ENCODE measurements at regions not wholly inside any gene's neighbourhood (a gene's known extent, or its start where the extent isn't known, plus 50 kb on each side); places are given as distances from the start of the nearest gene placed in this dataset.

GRCh38 chr2:195606179-195606578 lies 50.8 kb upstream of the SLC39A10 start:
- Histone ChIP-seq H3K4me3 (ENCODE audit: low read depth in 1 of 2, low read length in 2 of 2) (no peak overlapping the region), H3K9me3 (ENCODE audit: control insufficient read depth in 1 of 2, low read length in 2 of 2) (no peaks in the 10 kb centered on the region), H3K36me3 (ENCODE audit: control insufficient read depth in 1 of 2, insufficient read depth in 2 of 2, low read length in 2 of 2) (no peaks in the 10 kb centered on the region), H3K27ac (ENCODE audit: low read depth, low read length) (no peak overlapping the region), H3K9ac (ENCODE audit: low read depth in 1 of 2, low read length in 2 of 2) (no peak overlapping the region), H3K4me1 (ENCODE audit: control insufficient read depth in 1 of 2, insufficient read depth in 2 of 2, low read length in 2 of 2) (no peaks in the 10 kb centered on the region), H3K27me3 (ENCODE audit: control insufficient read depth in 1 of 2, insufficient read depth in 2 of 2, low read length in 2 of 2) (no peaks in the 10 kb centered on the region)

- Histone ChIP-seq H3K4me1 (ENCODE audit: control insufficient read depth in 1 of 2, insufficient read depth in 2 of 2, low read length in 2 of 2) (no peaks in the 10 kb centered on the region), H3K36me3 (ENCODE audit: control insufficient read depth in 1 of 2, insufficient read depth in 2 of 2, low read length in 2 of 2) (no peaks in the 10 kb centered on the region), H3K9me3 (ENCODE audit: control insufficient read depth in 1 of 2, low read length in 2 of 2) (no peaks in the 10 kb centered on the region), H3K27me3 (ENCODE audit: control insufficient read depth in 1 of 2, insufficient read depth in 2 of 2, low read length in 2 of 2) (no peaks in the 10 kb centered on the region), H3K9ac (ENCODE audit: low read depth in 1 of 2, low read length in 2 of 2) (no peak overlapping the region), H3K27ac (ENCODE audit: low read depth, low read length) (no peak overlapping the region), H3K4me3 (ENCODE audit: low read depth in 1 of 2, low read length in 2 of 2) (no peak overlapping the region)
Measured at GRCh38 chr2:195604706-195605105, 52.3 kb upstream of the SLC39A10 start.

GRCh38 chr2:195603998-195604397 lies 53.0 kb upstream of the SLC39A10 start:
- H3K27ac ChIP-seq (ENCODE audit: low read depth, low read length): no peak overlapping the region
- no peaks in the 10 kb centered on the region for H3K27me3 ChIP-seq (ENCODE audit: control insufficient read depth in 1 of 2, insufficient read depth in 2 of 2, low read length in 2 of 2)
- no peaks in the 10 kb centered on the region for H3K4me1 ChIP-seq (ENCODE audit: control insufficient read depth in 1 of 2, insufficient read depth in 2 of 2, low read length in 2 of 2)
- H3K4me3 ChIP-seq (ENCODE audit: low read depth in 1 of 2, low read length in 2 of 2): no peak overlapping the region
- H3K9ac ChIP-seq (ENCODE audit: low read depth in 1 of 2, low read length in 2 of 2): no peak overlapping the region
- H3K9me3 ChIP-seq (ENCODE audit: control insufficient read depth in 1 of 2, low read length in 2 of 2): no peaks in the 10 kb centered on the region
- H3K36me3 ChIP-seq (ENCODE audit: control insufficient read depth in 1 of 2, insufficient read depth in 2 of 2, low read length in 2 of 2): no peaks in the 10 kb centered on the region

DNA sequence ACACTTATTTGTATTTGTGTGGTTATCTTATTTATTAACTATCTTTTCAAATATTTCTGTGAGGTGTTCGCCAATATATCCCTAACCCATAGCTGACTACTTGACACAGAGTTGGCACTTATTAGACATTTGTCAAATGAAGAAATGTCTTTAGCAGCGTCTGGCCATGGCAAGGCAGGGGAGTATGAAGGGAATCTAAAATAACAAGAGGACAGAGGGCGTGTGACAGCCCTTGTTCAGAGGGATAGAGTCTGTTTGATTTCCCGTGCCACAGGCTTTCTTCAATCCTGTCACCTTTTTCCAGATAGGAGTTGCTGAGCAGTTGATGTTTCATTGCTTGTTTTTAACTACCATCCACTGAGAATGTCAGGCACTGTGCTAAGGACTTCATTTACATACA lies 53.6 kb upstream of the SLC39A10 start:
- Histone ChIP-seq H3K27ac (ENCODE audit: low read depth, low read length) (no peak overlapping the region), H3K4me1 (ENCODE audit: control insufficient read depth in 1 of 2, insufficient read depth in 2 of 2, low read length in 2 of 2) (no peaks in the 10 kb centered on the region), H3K9ac (ENCODE audit: low read depth in 1 of 2, low read length in 2 of 2) (no peak overlapping the region), H3K4me3 (ENCODE audit: low read depth in 1 of 2, low read length in 2 of 2) (no peak overlapping the region), H3K27me3 (ENCODE audit: control insufficient read depth in 1 of 2, insufficient read depth in 2 of 2, low read length in 2 of 2) (no peaks in the 10 kb centered on the region), H3K9me3 (ENCODE audit: control insufficient read depth in 1 of 2, low read length in 2 of 2) (no peaks in the 10 kb centered on the region), H3K36me3 (ENCODE audit: control insufficient read depth in 1 of 2, insufficient read depth in 2 of 2, low read length in 2 of 2) (no peaks in the 10 kb centered on the region)

DNA sequence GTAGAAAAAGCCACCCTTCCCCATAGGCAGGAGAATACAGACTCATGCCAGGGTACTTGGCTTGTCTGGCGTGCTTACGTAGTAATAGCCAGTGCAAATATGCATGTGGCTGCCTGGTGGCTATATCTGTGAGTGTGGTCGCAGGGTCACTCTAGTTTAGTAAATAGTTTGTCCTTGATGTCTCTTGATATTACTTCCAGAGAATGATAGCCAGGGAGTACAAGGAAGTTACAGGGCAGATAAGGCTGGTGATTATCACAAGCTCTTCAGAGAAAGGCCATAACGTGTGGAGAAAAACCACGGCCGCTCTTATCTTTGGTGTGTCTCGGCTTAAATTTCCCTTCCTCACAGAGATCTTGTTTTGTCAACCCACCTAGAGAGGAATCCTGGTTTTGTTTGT lies 54.3 kb upstream of the SLC39A10 start:
- H3K9ac ChIP-seq (ENCODE audit: low read depth in 1 of 2, low read length in 2 of 2): no peak overlapping the region
- H3K9me3 ChIP-seq (ENCODE audit: control insufficient read depth in 1 of 2, low read length in 2 of 2): no peaks in the 10 kb centered on the region
- H3K4me1 ChIP-seq (ENCODE audit: control insufficient read depth in 1 of 2, insufficient read depth in 2 of 2, low read length in 2 of 2): no peaks in the 10 kb centered on the region
- H3K27me3 ChIP-seq (ENCODE audit: control insufficient read depth in 1 of 2, insufficient read depth in 2 of 2, low read length in 2 of 2): no peaks in the 10 kb centered on the region
- no peak overlapping the region for H3K4me3 ChIP-seq (ENCODE audit: low read depth in 1 of 2, low read length in 2 of 2)
- H3K36me3 ChIP-seq (ENCODE audit: control insufficient read depth in 1 of 2, insufficient read depth in 2 of 2, low read length in 2 of 2): no peaks in the 10 kb centered on the region
- H3K27ac ChIP-seq (ENCODE audit: low read depth, low read length): no peak overlapping the region

DNA sequence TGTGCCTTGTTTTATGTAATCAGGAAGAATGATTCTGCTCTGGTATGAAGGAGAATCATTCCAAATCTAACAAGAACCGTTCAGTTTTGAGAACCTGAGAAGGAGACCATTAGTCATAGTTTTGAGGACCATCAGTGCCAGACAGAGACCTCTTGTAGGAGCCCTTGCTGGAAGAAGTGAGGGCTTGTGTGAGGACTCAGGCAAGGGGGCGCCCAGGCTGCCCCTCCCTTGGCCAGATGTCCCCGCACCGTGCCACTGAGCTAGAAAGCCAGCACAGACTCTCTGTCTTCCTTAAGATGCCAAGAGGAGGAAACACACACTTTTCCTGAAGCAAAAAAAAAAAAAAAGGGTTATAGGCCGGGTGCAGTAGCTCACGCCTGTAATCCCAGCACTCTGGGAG lies 55.7 kb upstream of the SLC39A10 start:
- no peak overlapping the region for H3K27ac ChIP-seq (ENCODE audit: low read depth, low read length)
- no peak overlapping the region for H3K9ac ChIP-seq (ENCODE audit: low read depth in 1 of 2, low read length in 2 of 2)
- no peak overlapping the region for H3K4me3 ChIP-seq (ENCODE audit: low read depth in 1 of 2, low read length in 2 of 2)
- H3K9me3 ChIP-seq (ENCODE audit: control insufficient read depth in 1 of 2, low read length in 2 of 2): no peaks in the 10 kb centered on the region
- no peaks in the 10 kb centered on the region for H3K36me3 ChIP-seq (ENCODE audit: control insufficient read depth in 1 of 2, insufficient read depth in 2 of 2, low read length in 2 of 2)
- H3K4me1 ChIP-seq (ENCODE audit: control insufficient read depth in 1 of 2, insufficient read depth in 2 of 2, low read length in 2 of 2): no peaks in the 10 kb centered on the region
- no peaks in the 10 kb centered on the region for H3K27me3 ChIP-seq (ENCODE audit: control insufficient read depth in 1 of 2, insufficient read depth in 2 of 2, low read length in 2 of 2)

GRCh38 chr2:195600778-195601177 lies 56.2 kb upstream of the SLC39A10 start:
- Histone ChIP-seq H3K27me3 (ENCODE audit: control insufficient read depth in 1 of 2, insufficient read depth in 2 of 2, low read length in 2 of 2) (no peaks in the 10 kb centered on the region), H3K9me3 (ENCODE audit: control insufficient read depth in 1 of 2, low read length in 2 of 2) (no peaks in the 10 kb centered on the region), H3K4me3 (ENCODE audit: low read depth in 1 of 2, low read length in 2 of 2) (no peak overlapping the region), H3K9ac (ENCODE audit: low read depth in 1 of 2, low read length in 2 of 2) (no peak overlapping the region), H3K4me1 (ENCODE audit: control insufficient read depth in 1 of 2, insufficient read depth in 2 of 2, low read length in 2 of 2) (no peaks in the 10 kb centered on the region), H3K27ac (ENCODE audit: low read depth, low read length) (no peak overlapping the region), H3K36me3 (ENCODE audit: control insufficient read depth in 1 of 2, insufficient read depth in 2 of 2, low read length in 2 of 2) (no peaks in the 10 kb centered on the region)

DNA sequence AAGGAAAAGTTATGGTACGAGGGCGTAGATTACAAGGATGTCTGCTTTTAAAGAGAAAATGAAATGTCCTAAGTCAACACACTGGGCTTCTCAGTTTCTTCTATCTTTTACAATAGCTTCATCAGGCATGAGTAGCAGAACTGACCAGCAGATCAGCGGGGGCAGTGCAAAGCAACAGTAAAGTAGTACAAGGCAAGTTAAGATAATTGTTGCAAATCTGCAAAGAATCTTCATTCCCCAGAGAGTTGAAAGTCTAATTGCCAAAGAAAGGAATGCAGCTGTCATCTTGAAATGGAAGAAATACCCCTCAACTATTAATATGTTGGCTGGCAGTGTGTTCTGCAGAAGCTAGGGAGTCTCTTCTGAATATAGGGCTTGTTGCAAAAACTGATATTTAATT lies 60.2 kb upstream of the SLC39A10 start:
- Histone ChIP-seq H3K9me3 (ENCODE audit: control insufficient read depth in 1 of 2, low read length in 2 of 2) (no peaks in the 10 kb centered on the region), H3K36me3 (ENCODE audit: control insufficient read depth in 1 of 2, insufficient read depth in 2 of 2, low read length in 2 of 2) (no peaks in the 10 kb centered on the region), H3K27ac (ENCODE audit: low read depth, low read length) (no peak overlapping the region), H3K4me1 (ENCODE audit: control insufficient read depth in 1 of 2, insufficient read depth in 2 of 2, low read length in 2 of 2) (peaks cover 0 to 16% of the 10 kb centered on the region in 2 donors), H3K27me3 (ENCODE audit: control insufficient read depth in 1 of 2, insufficient read depth in 2 of 2, low read length in 2 of 2) (no peaks in the 10 kb centered on the region), H3K9ac (ENCODE audit: low read depth in 1 of 2, low read length in 2 of 2) (no peak overlapping the region), H3K4me3 (ENCODE audit: low read depth in 1 of 2, low read length in 2 of 2) (no peak overlapping the region)

GRCh38 chr2:195595825-195596224 lies 61.2 kb upstream of the SLC39A10 start:
- Histone ChIP-seq H3K27me3 (ENCODE audit: control insufficient read depth in 1 of 2, insufficient read depth in 2 of 2, low read length in 2 of 2) (no peaks in the 10 kb centered on the region), H3K4me1 (ENCODE audit: control insufficient read depth in 1 of 2, insufficient read depth in 2 of 2, low read length in 2 of 2) (peaks cover 0 to 19% of the 10 kb centered on the region in 2 donors), H3K27ac (ENCODE audit: low read depth, low read length) (no peak overlapping the region), H3K4me3 (ENCODE audit: low read depth in 1 of 2, low read length in 2 of 2) (no peak overlapping the region), H3K36me3 (ENCODE audit: control insufficient read depth in 1 of 2, insufficient read depth in 2 of 2, low read length in 2 of 2) (no peaks in the 10 kb centered on the region), H3K9ac (ENCODE audit: low read depth in 1 of 2, low read length in 2 of 2) (no peak overlapping the region), H3K9me3 (ENCODE audit: control insufficient read depth in 1 of 2, low read length in 2 of 2) (no peaks in the 10 kb centered on the region)

DNA sequence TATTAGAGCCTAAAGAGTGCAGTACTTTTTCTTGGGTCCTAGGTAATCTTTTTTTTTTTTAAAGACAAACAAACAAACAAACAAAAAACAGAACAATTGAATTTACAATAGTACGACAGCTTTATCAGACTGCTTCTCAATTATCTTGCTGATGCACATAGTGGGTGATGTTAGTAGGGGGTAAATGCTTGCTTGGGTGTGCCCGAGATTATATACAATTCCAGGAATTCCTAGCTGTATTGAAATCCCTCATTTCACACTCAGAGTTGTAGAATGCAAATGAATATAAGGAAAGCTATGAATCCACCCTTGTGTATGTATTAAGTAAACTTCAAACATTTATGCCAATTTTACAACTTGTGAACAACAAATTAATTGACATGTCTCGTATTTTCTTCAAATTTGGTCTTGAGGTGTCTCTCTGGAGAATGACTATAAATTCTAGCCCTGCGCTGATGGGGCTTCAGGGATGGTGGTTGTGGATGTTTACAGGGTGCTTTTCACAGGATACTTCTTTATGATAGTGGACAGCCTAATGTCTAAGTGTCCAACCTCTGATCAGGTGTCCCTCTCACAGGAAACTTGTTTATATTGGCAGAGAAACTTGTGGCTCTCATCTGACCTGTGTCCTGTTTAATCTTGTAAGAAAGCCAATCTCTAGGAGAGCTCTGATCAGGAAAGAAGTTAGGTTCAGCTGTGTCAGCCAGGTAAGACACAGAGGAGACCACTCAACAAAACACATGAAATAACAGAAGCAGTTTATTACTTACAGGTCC lies 61.9 kb upstream of the SLC39A10 start:
- no peak overlapping the region for H3K9ac ChIP-seq (ENCODE audit: low read depth in 1 of 2, low read length in 2 of 2)
- H3K27me3 ChIP-seq (ENCODE audit: control insufficient read depth in 1 of 2, insufficient read depth in 2 of 2, low read length in 2 of 2): no peaks in the 10 kb centered on the region
- no peaks in the 10 kb centered on the region for H3K36me3 ChIP-seq (ENCODE audit: control insufficient read depth in 1 of 2, insufficient read depth in 2 of 2, low read length in 2 of 2)
- H3K9me3 ChIP-seq (ENCODE audit: control insufficient read depth in 1 of 2, low read length in 2 of 2): no peaks in the 10 kb centered on the region
- H3K27ac ChIP-seq (ENCODE audit: low read depth, low read length): no peak overlapping the region
- no peak overlapping the region for H3K4me3 ChIP-seq (ENCODE audit: low read depth in 1 of 2, low read length in 2 of 2)
- peaks cover 6 to 21% of the 10 kb centered on the region in 2 donors for H3K4me1 ChIP-seq (ENCODE audit: control insufficient read depth in 1 of 2, insufficient read depth in 2 of 2, low read length in 2 of 2)

Data from duodenal mucosa (tissue), 2 donors.